ENCODE measurements at regions not wholly inside any gene's neighbourhood (a gene's known extent, or its start where the extent isn't known, plus 50 kb on each side); places are given as distances from the start of the nearest gene placed in this dataset.

DNA sequence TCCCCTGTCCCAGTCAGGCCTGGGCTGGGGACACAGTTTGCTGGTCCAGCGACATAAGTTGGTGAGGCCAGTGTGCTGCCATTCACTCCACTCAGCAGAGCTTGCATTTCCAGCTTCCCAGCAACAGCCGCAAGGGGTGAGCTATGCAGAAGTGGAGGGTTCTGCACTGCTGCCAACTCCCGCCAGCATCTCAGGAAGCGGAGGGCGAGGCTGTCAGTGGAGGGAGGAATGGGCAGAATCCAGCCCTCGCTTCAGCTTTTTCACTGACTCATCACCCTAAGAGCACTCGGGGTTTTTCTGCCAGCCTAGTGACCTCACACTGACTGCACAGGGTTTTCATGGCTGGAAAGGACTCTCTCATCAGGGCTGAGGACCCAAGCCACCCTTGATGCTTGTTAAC, 625.1 kb upstream of the MKI67 start:
- Mint-ChIP-seq H3K4me3 (no peak overlapping the region), H3K4me1 (ENCODE audit: low read depth in 2 of 2) (no peaks in the 10 kb centered on the region), H3K9me3 (no peaks in the 10 kb centered on the region), H3K36me3 (ENCODE audit: insufficient read depth) (no peaks in the 10 kb centered on the region), H3K27me3 (no peaks in the 10 kb centered on the region), H3K27ac (no peak overlapping the region)
- DNase-seq, result no peak
- ATAC-seq (replicated peaks), result no peak

DNA sequence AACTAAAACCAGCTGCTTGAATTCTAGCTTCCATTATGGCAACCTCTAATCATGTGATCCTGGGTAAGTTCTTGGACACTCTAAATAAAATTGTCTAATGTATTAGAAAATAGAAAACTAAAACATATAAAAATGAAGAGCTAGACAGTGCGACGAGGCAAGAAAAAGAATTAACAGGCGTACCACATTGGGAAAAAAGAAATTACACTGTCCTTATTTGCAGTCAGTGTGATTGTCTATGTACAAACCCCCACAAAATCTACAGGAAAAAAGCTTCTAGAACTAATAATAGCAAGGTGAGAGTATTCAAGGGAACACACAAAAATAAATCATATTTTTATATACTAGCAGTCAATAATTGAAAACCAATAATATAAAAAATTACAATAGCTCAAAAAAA, 625.6 kb upstream of the MKI67 start:
- Mint-ChIP-seq H3K36me3 (ENCODE audit: insufficient read depth) (no peaks in the 10 kb centered on the region), H3K4me1 (ENCODE audit: low read depth in 2 of 2) (no peaks in the 10 kb centered on the region), H3K9me3 (no peaks in the 10 kb centered on the region), H3K4me3 (no peak overlapping the region), H3K27ac (no peak overlapping the region), H3K27me3 (no peaks in the 10 kb centered on the region)
- ATAC-seq (replicated peaks) (no peak), DNase-seq (no peak)

DNA sequence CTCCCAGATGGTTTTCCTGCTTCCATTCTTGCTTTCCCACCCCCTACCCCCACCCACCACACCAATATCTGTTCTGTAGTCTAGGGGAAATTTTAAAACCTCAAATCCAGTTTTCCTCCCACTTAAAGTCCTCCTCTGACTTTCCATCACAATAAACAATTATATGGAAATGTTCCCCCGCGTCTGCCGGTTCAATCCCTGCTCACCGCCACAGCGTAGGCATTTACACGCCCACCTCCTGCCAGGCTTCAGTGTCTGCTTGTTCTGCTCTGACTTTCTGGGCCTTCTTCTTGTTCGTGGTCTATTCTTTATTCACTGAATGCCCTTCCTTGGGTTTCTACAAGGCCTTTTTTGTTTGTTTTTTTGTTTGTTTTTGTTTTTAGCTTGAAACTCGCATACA, 633.0 kb upstream of the MKI67 start:
- Mint-ChIP-seq H3K27me3 (peaks cover 0 to 6% of the 10 kb centered on the region in 2 donors), H3K4me3 (no peak overlapping the region)
- ATAC-seq (replicated peaks), result no peak

DNA sequence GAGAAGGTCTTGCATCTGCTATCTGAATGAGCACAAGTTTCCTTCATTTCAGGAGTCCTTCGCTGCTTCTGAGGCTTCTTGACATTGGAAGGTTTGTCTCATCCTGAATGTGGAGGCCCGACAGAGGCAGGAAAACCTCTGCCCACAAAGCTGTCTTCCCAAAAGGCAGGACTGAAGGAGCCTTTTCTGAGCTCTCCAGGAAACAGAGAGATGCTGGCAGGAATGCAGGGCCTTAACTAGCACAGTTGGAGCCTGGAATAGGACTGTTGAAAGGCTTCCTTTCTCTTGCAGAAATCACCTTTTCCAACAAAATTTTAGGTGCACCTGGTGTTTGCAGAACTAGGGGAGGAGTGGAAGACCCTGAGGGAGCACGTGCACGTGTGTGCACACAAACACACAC, 637.4 kb upstream of the MKI67 start:
- no peaks in the 10 kb centered on the region for H3K36me3 Mint-ChIP-seq (ENCODE audit: insufficient read depth)
- DNase-seq (no peak), ATAC-seq (replicated peaks) (no peak)
- H3K9me3 Mint-ChIP-seq, result no peaks in the 10 kb centered on the region
- no peak overlapping the region for H3K27ac Mint-ChIP-seq
- no peak overlapping the region for H3K4me3 Mint-ChIP-seq
- no peaks in the 10 kb centered on the region for H3K4me1 Mint-ChIP-seq (ENCODE audit: low read depth in 2 of 2)
- H3K27me3 Mint-ChIP-seq, result peaks cover 0 to 6% of the 10 kb centered on the region in 2 donors

More for the DNA sequence above, 633.0 kb upstream of the MKI67 start:
- no peak overlapping the region for H3K27ac Mint-ChIP-seq
- no peak for DNase-seq
- H3K4me1 Mint-ChIP-seq (ENCODE audit: low read depth in 2 of 2), result no peaks in the 10 kb centered on the region
- no peaks in the 10 kb centered on the region for H3K9me3 Mint-ChIP-seq
- H3K36me3 Mint-ChIP-seq (ENCODE audit: insufficient read depth), result no peaks in the 10 kb centered on the region

DNA sequence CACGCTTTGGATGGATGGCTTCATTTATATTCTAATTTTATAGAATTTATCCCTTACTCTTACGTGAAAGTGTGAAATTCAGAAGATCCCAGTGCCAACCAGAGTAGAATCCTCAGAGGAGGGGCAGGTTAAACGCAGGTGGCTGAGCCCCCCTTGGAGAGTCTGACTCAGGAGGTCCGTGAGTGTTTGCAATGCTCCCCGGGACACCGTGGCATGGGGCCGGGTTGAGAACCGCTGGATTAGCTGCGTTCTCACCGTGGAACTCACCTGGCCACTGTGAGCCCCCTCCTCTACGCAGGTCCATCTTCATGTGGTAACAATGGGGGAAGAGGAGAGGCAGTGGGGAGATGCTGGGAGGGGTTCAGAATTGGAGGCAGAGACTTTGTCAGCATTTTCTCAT, 638.0 kb upstream of the MKI67 start:
- H3K4me3 Mint-ChIP-seq, result no peak overlapping the region
- H3K27me3 Mint-ChIP-seq, result peaks cover 0 to 8% of the 10 kb centered on the region in 2 donors
- no peak for ATAC-seq (replicated peaks)
- H3K4me1 Mint-ChIP-seq (ENCODE audit: low read depth in 2 of 2), result no peaks in the 10 kb centered on the region
- H3K9me3 Mint-ChIP-seq, result no peaks in the 10 kb centered on the region
- H3K36me3 Mint-ChIP-seq (ENCODE audit: insufficient read depth), result no peaks in the 10 kb centered on the region
- DNase-seq, result no peak
- no peak overlapping the region for H3K27ac Mint-ChIP-seq

DNA sequence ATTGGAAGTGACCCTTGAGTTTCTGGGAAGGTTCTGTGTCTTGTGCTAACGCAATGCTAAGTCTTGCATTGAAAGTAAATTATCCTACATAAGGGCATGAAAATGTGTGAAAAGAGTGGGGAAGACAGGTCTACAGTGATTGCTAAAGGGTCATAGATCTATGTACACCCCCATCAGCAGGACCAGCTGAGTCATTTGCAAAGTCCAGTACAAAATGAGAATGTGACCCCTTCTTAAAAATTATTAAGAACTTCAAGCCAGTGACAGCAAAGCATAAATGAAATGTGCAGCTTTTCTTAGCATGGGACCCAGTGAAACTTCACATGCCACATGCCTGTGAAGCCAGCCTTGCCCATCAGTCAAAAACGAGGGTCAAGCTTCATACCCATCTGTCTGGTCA, 640.7 kb upstream of the MKI67 start:
- H3K27me3 Mint-ChIP-seq, result peaks cover 5 to 13% of the 10 kb centered on the region in 2 donors
- ATAC-seq (replicated peaks) (no peak), DNase-seq (no peak)
- no peaks in the 10 kb centered on the region for H3K4me1 Mint-ChIP-seq (ENCODE audit: low read depth in 2 of 2)
- H3K36me3 Mint-ChIP-seq (ENCODE audit: insufficient read depth), result no peaks in the 10 kb centered on the region
- H3K4me3 Mint-ChIP-seq, result no peak overlapping the region
- no peak overlapping the region for H3K27ac Mint-ChIP-seq
- no peaks in the 10 kb centered on the region for H3K9me3 Mint-ChIP-seq

DNA sequence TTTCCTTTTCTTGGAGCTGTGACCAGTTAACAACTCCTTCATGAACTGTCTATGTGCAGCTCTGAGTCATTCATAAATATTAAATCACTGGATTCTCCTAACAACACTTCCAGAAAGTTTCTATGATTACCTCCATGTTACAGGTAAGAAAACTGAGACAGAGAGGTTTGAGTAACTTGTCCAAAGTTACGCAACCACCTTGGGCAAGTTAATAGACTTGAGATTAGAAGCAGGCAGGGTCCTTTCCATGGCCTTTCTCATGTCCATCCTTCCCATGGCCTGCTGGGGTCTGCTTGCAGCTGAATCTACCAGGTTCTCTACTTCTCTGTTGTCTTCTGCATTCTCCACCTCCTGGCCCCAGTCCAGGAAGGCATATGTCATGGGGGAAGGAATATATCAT, 648.8 kb upstream of the MKI67 start:
- DNase-seq (no peak), ATAC-seq (replicated peaks) (no peak)
- Mint-ChIP-seq H3K27me3 (peaks cover 4 to 8% of the 10 kb centered on the region in 2 donors), H3K36me3 (ENCODE audit: insufficient read depth) (no peaks in the 10 kb centered on the region), H3K27ac (no peak overlapping the region), H3K4me3 (no peak overlapping the region), H3K9me3 (no peaks in the 10 kb centered on the region), H3K4me1 (ENCODE audit: low read depth in 2 of 2) (no peaks in the 10 kb centered on the region)

DNA sequence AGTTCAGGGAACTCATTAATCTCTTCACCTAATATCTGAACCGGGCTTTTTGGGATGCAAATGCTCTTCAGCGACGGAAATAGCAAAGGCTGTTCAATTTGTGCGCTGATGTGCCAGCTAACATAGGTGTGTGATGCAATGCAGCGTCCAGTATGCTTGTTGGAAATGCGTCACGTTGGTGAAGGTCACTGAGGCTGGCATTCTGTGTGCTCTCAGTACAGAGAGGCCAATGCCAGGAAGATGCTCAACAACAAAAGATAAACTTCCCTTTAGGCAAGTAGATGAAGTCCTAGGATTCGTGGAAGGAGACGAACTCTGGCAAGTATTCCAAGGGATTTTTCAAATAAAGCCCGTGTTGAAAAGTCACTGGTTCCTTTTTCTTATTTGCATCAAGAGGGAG, 649.5 kb upstream of the MKI67 start:
- H3K4me3 Mint-ChIP-seq, result no peak overlapping the region
- no peak overlapping the region for H3K27ac Mint-ChIP-seq
- no peak for DNase-seq
- H3K27me3 Mint-ChIP-seq, result peaks cover 0 to 4% of the 10 kb centered on the region in 2 donors
- H3K36me3 Mint-ChIP-seq (ENCODE audit: insufficient read depth), result no peaks in the 10 kb centered on the region
- H3K9me3 Mint-ChIP-seq, result no peaks in the 10 kb centered on the region
- no peaks in the 10 kb centered on the region for H3K4me1 Mint-ChIP-seq (ENCODE audit: low read depth in 2 of 2)
- ATAC-seq (replicated peaks), result no peak

DNA sequence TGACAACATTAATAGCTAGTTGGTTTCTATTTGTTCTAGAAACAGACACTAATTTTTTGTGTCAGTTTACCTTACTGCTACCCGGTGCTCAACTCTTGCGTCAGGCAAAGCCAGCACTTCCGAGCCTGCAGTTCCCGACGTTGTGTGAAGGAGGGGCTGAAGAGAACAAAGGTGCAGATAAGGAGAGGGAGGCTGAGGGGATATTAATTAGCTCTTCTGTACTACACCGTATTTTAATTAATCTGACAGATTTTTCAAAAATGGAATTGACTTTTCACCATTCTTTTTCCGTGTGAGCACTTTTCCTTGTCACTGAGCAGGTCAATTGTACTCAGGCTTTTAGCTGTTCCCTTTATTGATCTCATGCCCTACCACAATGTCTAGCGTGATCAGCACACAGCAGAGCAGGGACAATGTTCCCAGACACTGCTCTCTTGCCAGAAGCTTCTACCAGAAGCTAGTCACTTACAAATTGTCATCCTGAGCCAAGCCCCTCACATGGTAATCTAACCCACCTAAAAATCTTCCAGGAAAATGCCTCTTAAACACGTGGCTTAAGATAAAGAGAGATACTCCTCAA, 650.5 kb upstream of the MKI67 start:
- no peaks in the 10 kb centered on the region for H3K9me3 Mint-ChIP-seq
- no peak overlapping the region for H3K4me3 Mint-ChIP-seq
- H3K36me3 Mint-ChIP-seq (ENCODE audit: insufficient read depth), result no peaks in the 10 kb centered on the region
- DNase-seq (no peak), ATAC-seq (replicated peaks) (no peak)
- peaks cover 0 to 4% of the 10 kb centered on the region in 2 donors for H3K27me3 Mint-ChIP-seq
- H3K4me1 Mint-ChIP-seq (ENCODE audit: low read depth in 2 of 2), result no peaks in the 10 kb centered on the region
- no peak overlapping the region for H3K27ac Mint-ChIP-seq

DNA sequence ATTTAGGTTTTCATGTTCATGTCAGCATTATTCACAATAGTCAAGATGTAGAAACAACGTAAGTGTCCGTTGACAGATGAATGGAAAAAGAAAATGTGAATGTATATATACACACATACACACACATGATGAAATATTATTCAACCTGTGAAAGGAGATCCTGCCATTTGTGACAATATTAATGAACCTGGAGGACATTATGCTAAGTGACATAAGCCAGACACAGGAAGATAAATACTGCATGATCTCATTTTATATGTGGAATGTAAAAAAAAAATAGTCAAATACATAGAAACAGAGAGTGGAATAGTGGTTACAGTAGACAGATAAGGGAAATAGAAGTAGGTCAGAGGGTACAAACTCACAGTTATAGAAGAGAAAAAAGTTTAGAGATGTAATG, 651.1 kb upstream of the MKI67 start:
- ATAC-seq (replicated peaks) (no peak), DNase-seq (no peak)
- no peak overlapping the region for H3K27ac Mint-ChIP-seq
- no peaks in the 10 kb centered on the region for H3K9me3 Mint-ChIP-seq
- no peaks in the 10 kb centered on the region for H3K36me3 Mint-ChIP-seq (ENCODE audit: insufficient read depth)
- no peak overlapping the region for H3K4me3 Mint-ChIP-seq
- H3K27me3 Mint-ChIP-seq, result peaks cover 0 to 4% of the 10 kb centered on the region in 2 donors
- H3K4me1 Mint-ChIP-seq (ENCODE audit: low read depth in 2 of 2), result no peaks in the 10 kb centered on the region

DNA sequence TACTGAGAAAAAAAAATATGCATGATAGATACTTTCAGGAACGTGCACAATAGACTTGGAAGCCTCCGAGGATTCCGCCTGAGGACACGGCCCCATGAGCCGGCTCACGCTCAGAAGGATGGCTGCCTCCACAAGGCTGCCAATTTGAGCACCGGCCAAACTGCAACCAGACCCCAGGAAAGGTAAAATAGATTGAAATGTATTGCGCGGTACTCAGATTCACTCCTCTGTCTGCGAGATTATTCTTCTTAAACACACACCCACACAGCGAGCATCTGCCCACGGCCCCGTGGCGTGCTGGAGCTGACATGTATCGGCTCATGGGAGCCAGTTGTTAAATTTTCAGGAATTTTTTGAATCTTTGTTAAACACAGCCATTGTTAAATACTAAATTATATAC, 653.2 kb upstream of the MKI67 start:
- H3K27me3 Mint-ChIP-seq, result peaks cover 0 to 4% of the 10 kb centered on the region in 2 donors
- H3K4me3 Mint-ChIP-seq, result no peak overlapping the region
- no peak overlapping the region for H3K27ac Mint-ChIP-seq
- ATAC-seq (replicated peaks) (no peak), DNase-seq (no peak)
- no peaks in the 10 kb centered on the region for H3K9me3 Mint-ChIP-seq
- H3K4me1 Mint-ChIP-seq (ENCODE audit: low read depth in 2 of 2), result no peaks in the 10 kb centered on the region
- no peaks in the 10 kb centered on the region for H3K36me3 Mint-ChIP-seq (ENCODE audit: insufficient read depth)

DNA sequence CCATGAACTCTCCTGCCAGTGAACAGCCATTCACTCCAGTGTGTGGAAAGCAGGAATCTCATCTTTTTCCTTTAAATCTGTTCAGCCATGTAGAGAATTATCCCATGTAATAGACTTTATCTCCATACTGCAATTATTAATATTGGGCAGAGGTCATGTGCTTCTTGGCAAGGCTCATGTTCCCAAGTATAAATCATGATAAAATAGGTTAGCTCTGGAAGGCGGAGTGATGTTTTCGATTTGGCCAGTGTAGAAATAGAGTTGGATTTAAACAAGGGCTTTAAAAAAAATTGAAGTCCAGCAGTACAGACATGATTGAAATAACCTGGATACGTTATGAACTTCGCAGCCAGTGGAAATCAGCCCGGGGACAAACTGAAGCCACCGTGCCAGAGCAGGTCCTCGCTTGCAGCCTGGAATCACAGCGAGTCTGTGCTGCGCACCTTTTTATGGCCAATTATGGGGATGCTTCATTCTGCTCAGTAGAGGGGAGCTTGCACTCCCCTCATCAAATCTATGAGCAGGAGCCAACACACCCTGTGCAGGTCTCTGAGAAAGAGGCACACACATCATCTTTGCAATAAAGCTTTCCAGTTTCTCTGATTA, 654.0 kb upstream of the MKI67 start:
- H3K36me3 Mint-ChIP-seq (ENCODE audit: insufficient read depth), result no peaks in the 10 kb centered on the region
- H3K9me3 Mint-ChIP-seq, result no peaks in the 10 kb centered on the region
- H3K27me3 Mint-ChIP-seq, result no peaks in the 10 kb centered on the region
- H3K27ac Mint-ChIP-seq, result no peak overlapping the region
- H3K4me3 Mint-ChIP-seq, result no peak overlapping the region
- no peak for DNase-seq
- no peak for ATAC-seq (replicated peaks)
- no peaks in the 10 kb centered on the region for H3K4me1 Mint-ChIP-seq (ENCODE audit: low read depth in 2 of 2)

DNA sequence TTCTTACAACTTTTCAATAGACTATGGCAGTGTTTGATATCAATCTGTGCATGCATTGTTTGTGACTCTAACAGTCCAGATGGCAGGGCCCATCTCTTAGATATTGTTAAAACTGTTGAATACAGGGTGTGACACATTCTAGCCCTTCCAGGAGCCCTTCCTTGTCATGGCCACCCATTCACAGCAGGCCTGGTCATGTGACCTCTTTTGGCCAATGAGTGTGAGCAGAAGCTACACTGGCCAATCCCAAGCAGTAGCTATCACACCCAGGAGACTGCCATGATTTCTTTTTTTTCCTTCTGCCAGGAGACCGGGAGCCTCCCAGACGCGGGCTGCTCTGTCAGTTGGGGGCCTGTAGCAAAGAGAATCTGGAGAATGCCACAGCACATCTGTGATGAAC, 655.4 kb upstream of the MKI67 start:
- Mint-ChIP-seq H3K9me3 (no peaks in the 10 kb centered on the region), H3K4me1 (ENCODE audit: low read depth in 2 of 2) (no peaks in the 10 kb centered on the region), H3K4me3 (no peak overlapping the region), H3K27ac (no peak overlapping the region), H3K36me3 (ENCODE audit: insufficient read depth) (no peaks in the 10 kb centered on the region), H3K27me3 (no peaks in the 10 kb centered on the region)
- ATAC-seq (replicated peaks) (no peak), DNase-seq (no peak)

DNA sequence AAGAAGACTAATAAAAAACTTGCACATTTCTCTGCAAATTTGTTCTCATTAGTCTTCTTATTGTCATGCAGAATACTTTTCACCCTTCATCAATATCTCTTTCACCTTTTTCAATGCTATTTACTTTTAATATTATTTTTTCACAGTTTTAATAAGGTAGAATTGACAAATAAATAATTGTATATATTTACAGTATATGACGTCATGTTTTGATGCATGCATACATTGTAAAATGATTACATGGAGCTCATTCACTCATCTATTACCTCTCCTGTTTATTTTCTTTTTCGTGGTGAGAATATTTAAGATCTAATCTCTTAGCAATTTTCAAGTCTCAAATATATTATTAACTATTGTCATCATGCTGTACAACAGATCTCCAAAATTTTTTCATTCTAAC, 658.2 kb upstream of the MKI67 start:
- Mint-ChIP-seq H3K27ac (no peak overlapping the region), H3K9me3 (no peaks in the 10 kb centered on the region), H3K27me3 (no peaks in the 10 kb centered on the region), H3K4me3 (no peak overlapping the region), H3K36me3 (ENCODE audit: insufficient read depth) (no peaks in the 10 kb centered on the region), H3K4me1 (ENCODE audit: low read depth in 2 of 2) (no peaks in the 10 kb centered on the region)
- ATAC-seq (replicated peaks), result no peak
- no peak for DNase-seq

All from effector memory CD8-positive, alpha-beta T cell (primary cell).